Endothelial cell of umbilical vein (primary cell): ENCODE measurements at regions not wholly inside any gene's neighbourhood (a gene's known extent, or its start where the extent isn't known, plus 50 kb on each side); places are given as distances from the start of the nearest gene placed in this dataset.

Source experiments
- BruUV-seq: library from RNA; stranded (reverse); fragments of 400-500 nt; replicated peaks from 2 replicates; lab custom pipeline; 2021; lab: Mats Ljungman, UMichigan
- CTCF ChIA-PET: fragments of 300-600, 350-600 bp; sonication (Branson Sonifier 250); formaldehyde crosslinking; loops from one replicate; lab custom pipeline; 2021; ENCODE audit warnings: antibody characterized with exemption, inconsistent platforms; lab: Charles Lee
- POLR2A ChIA-PET: fragments of 300-600, 350-600 bp; sonication (Branson Sonifier 250); formaldehyde crosslinking; loops from one replicate; lab custom pipeline; 2021; ENCODE audit warnings: antibody characterized with exemption, inconsistent platforms; lab: Charles Lee
- DNase-seq: peaks from one replicate; pipeline ENCODE4 v3.0.0-alpha.2; 2011; ENCODE audit warnings: low read depth, low spot score
- FAIRE-seq: peaks from 2 replicates; lab custom pipeline; 2011; peaks lifted over from hg19 to GRCh38; lab: Jason Lieb, UNC
- H2AFZ ChIP-seq: 2 replicates; pipeline ENCODE4 v1.6.0; 2012; ENCODE audit warnings: low read depth, low read length, control low read depth, inconsistent platforms
- H3K27ac ChIP-seq: 2 replicates; pipeline ENCODE4 v1.5.1; 2011; ENCODE audit warnings: low read depth, mild to moderate bottlenecking, control low read depth, low read length, moderate library complexity; ENCODE audit not compliant: insufficient read depth
- H3K27me3 ChIP-seq, 2 experiments: 2 replicates each; pipeline versions ENCODE4 v1.6.0 to v1.6.1; 2011; ENCODE audit warnings: low read length in 2 of 2, mixed read lengths in 1 of 2; ENCODE audit not compliant: control insufficient read depth in 2 of 2, insufficient read depth in 2 of 2
- H3K36me3 ChIP-seq, 2 experiments: 2 replicates in 1 of 2; 3 replicates in 1 of 2; pipeline ENCODE4 v1.5.1; 2011; ENCODE audit warnings: low read length in 2 of 2, mild to moderate bottlenecking in 1 of 2, moderate library complexity in 1 of 2; ENCODE audit not compliant: control insufficient read depth in 2 of 2, insufficient read depth in 2 of 2; ENCODE audit errors: extremely low read depth in 1 of 2
- H3K4me1 ChIP-seq: 3 replicates; pipeline ENCODE4 v1.5.1; 2011; ENCODE audit warnings: mild to moderate bottlenecking, low read length; ENCODE audit not compliant: control insufficient read depth, insufficient read depth; ENCODE audit errors: extremely low read depth
- H3K4me2 ChIP-seq: 2 replicates; pipeline ENCODE4 v1.6.1; 2011; ENCODE audit warnings: low read length, control low read depth, mixed read lengths; ENCODE audit not compliant: insufficient read depth
- H3K4me3 ChIP-seq, 3 experiments: fragments of 200-600 bp in 1 of 3; sonication (generic), shearing (Covaris generic) in 1 of 3; replicated peaks in 1 of 3; 2 replicates each; pipeline ENCODE4 v1.5.1; 2011 to 2016; ENCODE audit warnings: control low read depth in 3 of 3, low read length in 3 of 3, mild to moderate bottlenecking in 2 of 3, inconsistent platforms in 1 of 3, low read depth in 1 of 3, moderate library complexity in 1 of 3; ENCODE audit not compliant: insufficient read depth in 1 of 3
- H3K79me2 ChIP-seq: 2 replicates; pipeline ENCODE4 v1.6.0; 2012; ENCODE audit warnings: low read length, inconsistent platforms; ENCODE audit not compliant: control insufficient read depth, insufficient read depth
- H3K9ac ChIP-seq: replicated peaks from 2 replicates; pipeline ENCODE3; 2011; ENCODE audit warnings: low read length, control low read depth; ENCODE audit not compliant: insufficient read depth; ENCODE audit errors: extremely low read depth
- H3K9me1 ChIP-seq: replicated peaks from 3 replicates; pipeline ENCODE4 v1.6.0; 2011; ENCODE audit warnings: mild to moderate bottlenecking, low read length; ENCODE audit not compliant: control insufficient read depth, insufficient read depth; ENCODE audit errors: extremely low read depth
- H3K9me3 ChIP-seq: replicated peaks from 2 replicates; pipeline ENCODE4 v1.5.1; 2012; ENCODE audit warnings: low read length, inconsistent platforms; ENCODE audit not compliant: control insufficient read depth, insufficient read depth
- H4K20me1 ChIP-seq: replicated peaks from 2 replicates; pipeline ENCODE3; 2011; ENCODE audit warnings: mild to moderate bottlenecking, low read length; ENCODE audit not compliant: control insufficient read depth, insufficient read depth; ENCODE audit errors: extremely low read depth
- FOS ChIP-seq: IDR thresholded peaks from 2 replicates; pipeline ENCODE4 v1.6.1; 2011; ENCODE audit warnings: mild to moderate bottlenecking, low read length, moderate library complexity, borderline replicate concordance; ENCODE audit not compliant: insufficient read depth
- JUN ChIP-seq: IDR thresholded peaks from 2 replicates; pipeline ENCODE4 v1.6.1; 2011; ENCODE audit warnings: borderline replicate concordance, low read depth; ENCODE audit not compliant: insufficient read length, insufficient read depth
- MYC ChIP-seq: IDR thresholded peaks from one replicate; pipeline ENCODE4 v1.6.1; 2011; ENCODE audit warnings: mild to moderate bottlenecking, low read depth, low read length
- POLR2A ChIP-seq: IDR thresholded peaks from 2 replicates; pipeline ENCODE4 v1.6.1; 2012; ENCODE audit warnings: low read depth, mild to moderate bottlenecking, control low read depth, low read length
- POLR2AphosphoS5 ChIP-seq: IDR thresholded peaks from 2 replicates; pipeline ENCODE4 v1.6.1; 2012; ENCODE audit warnings: low read depth, mild to moderate bottlenecking, control low read depth, low read length, moderate library complexity; ENCODE audit not compliant: insufficient read depth
- dilution Hi-C: fragments of 300-500 bp; cut with MboI; formaldehyde crosslinking; loops from one replicate; pipeline ENCODE4 v1.15.0; 2019; ENCODE audit warnings: low sequenced_read_pairs; ENCODE audit not compliant: extremely low pct_ligation_motif_present
- intact Hi-C: fragments of 100-400 bp; cut with micrococcal nuclease; formaldehyde crosslinking; loops from one replicate; pipeline ENCODE4 v1.10.0; 2022
- TF ChIP-seq, protein P1 (sequence below), 2 donors: IDR thresholded peaks; 1 replicate in 1 of 2; 2 replicates in 1 of 2; pipeline ENCODE4 v1.5.1; 2011; ENCODE audit warnings: low read length in 2 of 2, mild to moderate bottlenecking in 2 of 2, moderate library complexity in 2 of 2, control low read depth in 1 of 2, inconsistent platforms in 1 of 2, low read depth in 1 of 2; ENCODE audit not compliant: insufficient read depth in 1 of 2; ENCODE audit errors: extremely low read depth in 1 of 2

DNA sequence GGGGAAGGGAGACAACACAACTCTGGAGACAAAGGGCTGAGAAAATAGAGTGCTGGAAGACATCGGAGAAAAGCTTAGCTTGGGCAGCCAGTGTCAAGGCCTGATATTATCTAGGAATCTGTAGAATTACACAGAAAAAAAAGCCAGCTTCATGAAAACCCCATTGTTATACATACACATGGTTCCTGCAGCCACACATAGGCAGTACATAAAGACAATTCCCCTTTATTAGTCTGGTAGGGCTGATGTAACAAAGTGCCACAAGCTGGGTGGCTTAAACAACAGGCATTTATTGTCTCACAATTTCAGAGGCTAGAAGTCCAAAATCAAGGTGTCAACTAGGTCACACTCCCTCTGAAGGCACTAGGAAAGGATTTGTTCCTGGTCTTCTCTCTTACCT, 503.5 kb downstream of the MID1IP1 start:
- Histone ChIP-seq H3K79me2 (no peaks in the 10 kb centered on the region), H2AFZ (no peak overlapping the region), H3K9me1 (no peaks in the 10 kb centered on the region), H3K9ac (no peak overlapping the region), H3K27me3 (no peaks in the 10 kb centered on the region), H3K9me3 (no peaks in the 10 kb centered on the region), H4K20me1 (no peaks in the 10 kb centered on the region), H3K4me3 (no peak overlapping the region), H3K36me3 (no peaks in the 10 kb centered on the region), H3K4me1 (peaks cover 23% of the 10 kb centered on the region), H3K4me2 (no peak overlapping the region), H3K27ac (no peak overlapping the region)
- peak; percentile 46 for FAIRE-seq
- no peak for TF ChIP-seq JUN
- no peak for TF ChIP-seq FOS
- no peak for TF ChIP-seq POLR2A
- no peak for TF ChIP-seq MYC
- TF ChIP-seq POLR2AphosphoS5, result no peak
- ChIA-PET POLR2A (no interaction called here), CTCF (no interaction called here)
- dilution Hi-C loops, result no loop called here
- BruUV-seq, result no TSS peak
- intact Hi-C loops, result loop anchor here (5.0 to 10.0 kb wide), 2 partner anchors 310 to 502 kb away; partner anchors contain the start of gene MID1IP1
- no peak for DNase-seq

DNA sequence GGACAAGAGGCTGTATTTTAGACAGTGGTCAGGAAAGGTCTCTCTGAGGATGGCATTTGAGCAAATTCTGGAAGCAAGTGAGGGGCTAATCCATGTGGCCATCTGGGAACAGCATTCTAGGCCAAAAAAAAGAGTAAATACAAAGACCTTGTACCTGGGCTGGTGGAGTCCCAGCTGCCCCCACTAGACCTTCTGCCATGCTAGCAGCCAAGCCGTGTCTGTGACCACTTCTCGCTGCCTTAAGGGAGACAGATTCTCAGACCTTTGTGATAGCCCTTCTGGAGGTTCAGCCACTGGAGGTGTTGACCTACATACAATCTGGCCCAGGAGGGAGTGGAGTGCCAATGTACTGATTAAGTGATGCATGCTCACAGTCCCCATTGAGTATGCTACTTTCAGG, 506.2 kb downstream of the MID1IP1 start:
- H3K4me2 ChIP-seq, result no peak overlapping the region

More for the DNA sequence above, 506.2 kb downstream of the MID1IP1 start:
- H3K9ac ChIP-seq, result no peak overlapping the region
- H3K9me3 ChIP-seq, result no peaks in the 10 kb centered on the region
- H3K9me1 ChIP-seq, result no peaks in the 10 kb centered on the region
- H3K4me1 ChIP-seq, result peaks cover 37% of the 10 kb centered on the region
- dilution Hi-C loops, result no loop called here
- no peaks in the 10 kb centered on the region for H3K27me3 ChIP-seq
- no peak overlapping the region for H3K4me3 ChIP-seq
- CTCF ChIA-PET, result no interaction called here
- intact Hi-C loops, result loop anchor here (5.0 to 10.0 kb wide), 2 partner anchors 307 to 505 kb away; partner anchors contain the start of gene MID1IP1
- H2AFZ ChIP-seq, result no peak overlapping the region
- TF ChIP-seq, protein P1, sequence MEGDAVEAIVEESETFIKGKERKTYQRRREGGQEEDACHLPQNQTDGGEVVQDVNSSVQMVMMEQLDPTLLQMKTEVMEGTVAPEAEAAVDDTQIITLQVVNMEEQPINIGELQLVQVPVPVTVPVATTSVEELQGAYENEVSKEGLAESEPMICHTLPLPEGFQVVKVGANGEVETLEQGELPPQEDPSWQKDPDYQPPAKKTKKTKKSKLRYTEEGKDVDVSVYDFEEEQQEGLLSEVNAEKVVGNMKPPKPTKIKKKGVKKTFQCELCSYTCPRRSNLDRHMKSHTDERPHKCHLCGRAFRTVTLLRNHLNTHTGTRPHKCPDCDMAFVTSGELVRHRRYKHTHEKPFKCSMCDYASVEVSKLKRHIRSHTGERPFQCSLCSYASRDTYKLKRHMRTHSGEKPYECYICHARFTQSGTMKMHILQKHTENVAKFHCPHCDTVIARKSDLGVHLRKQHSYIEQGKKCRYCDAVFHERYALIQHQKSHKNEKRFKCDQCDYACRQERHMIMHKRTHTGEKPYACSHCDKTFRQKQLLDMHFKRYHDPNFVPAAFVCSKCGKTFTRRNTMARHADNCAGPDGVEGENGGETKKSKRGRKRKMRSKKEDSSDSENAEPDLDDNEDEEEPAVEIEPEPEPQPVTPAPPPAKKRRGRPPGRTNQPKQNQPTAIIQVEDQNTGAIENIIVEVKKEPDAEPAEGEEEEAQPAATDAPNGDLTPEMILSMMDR (IDR thresholded peaks at IDR 0.05; ENCODE audit: extremely low read depth in 1 of 2, insufficient read depth in 1 of 2, low read depth in 1 of 2, low read length in 2 of 2), result no peak
- TF ChIP-seq POLR2AphosphoS5, result no peak
- peak overlapping the region; percentile 84 for H3K27ac ChIP-seq
- DNase-seq, result peak; percentile 1
- POLR2A ChIA-PET, result no interaction called here
- no peak for FAIRE-seq
- H3K79me2 ChIP-seq, result no peaks in the 10 kb centered on the region
- no TSS peak for BruUV-seq
- no peaks in the 10 kb centered on the region for H3K36me3 ChIP-seq
- H4K20me1 ChIP-seq, result no peaks in the 10 kb centered on the region
